Fibroblast of villous mesenchyme (primary cell): ENCODE measurements at regions not wholly inside any gene's neighbourhood (a gene's known extent, or its start where the extent isn't known, plus 50 kb on each side); places are given as distances from the start of the nearest gene placed in this dataset.

Experiments used
- DNase-seq: peaks from one replicate; pipeline ENCODE4 v3.0.0-alpha.2; 2010; ENCODE audit warnings: low read depth
- H3K4me3 ChIP-seq: 2 replicates; pipeline ENCODE4 v1.5.1; 2011; ENCODE audit warnings: low read depth, mild to moderate bottlenecking, low read length
- CTCF ChIP-seq: IDR thresholded peaks from 2 replicates; pipeline ENCODE4 v1.5.1; 2012; ENCODE audit warnings: low read depth, mild to moderate bottlenecking, low read length; ENCODE audit not compliant: insufficient read depth

- no peak overlapping the region for H3K4me3 ChIP-seq
- DNase-seq, result no peak
- TF ChIP-seq CTCF, result no peak
These were observed 74.3 kb downstream of the ANKRD7 start for GRCh38 chr7:118298771-118299170.

GRCh38 chr7:118300177-118300576 lies 75.7 kb downstream of the ANKRD7 start:
- DNase-seq, result no peak

GRCh38 chr7:118304100-118304499 lies 79.6 kb downstream of the ANKRD7 start:
- no peak overlapping the region for H3K4me3 ChIP-seq
- DNase-seq, result no peak
- no peak for TF ChIP-seq CTCF

More at GRCh38 chr7:118300177-118300576, 75.7 kb downstream of the ANKRD7 start:
- TF ChIP-seq CTCF, result no peak
- H3K4me3 ChIP-seq, result no peak overlapping the region

- no peak overlapping the region for H3K4me3 ChIP-seq
- no peak for TF ChIP-seq CTCF
- DNase-seq, result peak; percentile 14
These were observed 81.2 kb downstream of the ANKRD7 start for GRCh38 chr7:118305671-118306070.

GRCh38 chr7:118306771-118307170 lies 82.3 kb downstream of the ANKRD7 start:
- no peak for DNase-seq

GRCh38 chr7:118311121-118311836 lies 86.8 kb downstream of the ANKRD7 start:
- DNase-seq, result peak; percentile 72
- TF ChIP-seq CTCF, result no peak

More at GRCh38 chr7:118306771-118307170, 82.3 kb downstream of the ANKRD7 start:
- no peak for TF ChIP-seq CTCF
- H3K4me3 ChIP-seq, result no peak overlapping the region

GRCh38 chr7:118312051-118312450 lies 87.5 kb downstream of the ANKRD7 start:
- TF ChIP-seq CTCF, result no peak
- H3K4me3 ChIP-seq, result no peak overlapping the region
- no peak for DNase-seq

More at GRCh38 chr7:118311121-118311836, 86.8 kb downstream of the ANKRD7 start:
- H3K4me3 ChIP-seq, result no peak overlapping the region
